ENCODE measurements at regions not wholly inside any gene's neighbourhood (a gene's known extent, or its start where the extent isn't known, plus 50 kb on each side); places are given as distances from the start of the nearest gene placed in this dataset.

DNA sequence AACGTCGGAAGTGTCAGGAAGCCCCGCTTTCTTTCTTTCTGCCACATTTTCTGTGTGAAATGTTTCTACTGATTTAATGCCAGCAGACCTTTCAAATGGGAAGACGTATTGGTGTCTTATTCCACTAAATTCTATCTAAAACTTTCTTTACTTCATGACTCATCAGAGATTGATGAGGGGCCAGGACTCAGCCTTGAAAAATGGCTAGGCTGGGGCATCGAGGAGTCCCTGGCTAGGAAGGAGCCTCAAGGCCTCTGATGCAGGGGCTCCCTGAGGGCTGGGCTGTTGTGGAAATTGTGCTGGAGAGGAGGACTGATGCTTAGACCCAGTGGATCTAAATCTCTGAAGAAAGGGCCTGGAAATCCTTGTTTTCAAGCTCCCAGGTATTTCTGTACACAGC lies 192.8 kb upstream of the PDE10A start:
- Mint-ChIP-seq H3K4me1 (ENCODE audit: low read depth) (no peaks in the 10 kb centered on the region), H3K4me3 (no peak overlapping the region), H3K36me3 (ENCODE audit: low read depth) (no peaks in the 10 kb centered on the region), H3K9me3 (no peaks in the 10 kb centered on the region), H3K27ac (no peak overlapping the region), H3K27me3 (peaks cover 46% of the 10 kb centered on the region)
- TF ChIP-seq, protein P1, sequence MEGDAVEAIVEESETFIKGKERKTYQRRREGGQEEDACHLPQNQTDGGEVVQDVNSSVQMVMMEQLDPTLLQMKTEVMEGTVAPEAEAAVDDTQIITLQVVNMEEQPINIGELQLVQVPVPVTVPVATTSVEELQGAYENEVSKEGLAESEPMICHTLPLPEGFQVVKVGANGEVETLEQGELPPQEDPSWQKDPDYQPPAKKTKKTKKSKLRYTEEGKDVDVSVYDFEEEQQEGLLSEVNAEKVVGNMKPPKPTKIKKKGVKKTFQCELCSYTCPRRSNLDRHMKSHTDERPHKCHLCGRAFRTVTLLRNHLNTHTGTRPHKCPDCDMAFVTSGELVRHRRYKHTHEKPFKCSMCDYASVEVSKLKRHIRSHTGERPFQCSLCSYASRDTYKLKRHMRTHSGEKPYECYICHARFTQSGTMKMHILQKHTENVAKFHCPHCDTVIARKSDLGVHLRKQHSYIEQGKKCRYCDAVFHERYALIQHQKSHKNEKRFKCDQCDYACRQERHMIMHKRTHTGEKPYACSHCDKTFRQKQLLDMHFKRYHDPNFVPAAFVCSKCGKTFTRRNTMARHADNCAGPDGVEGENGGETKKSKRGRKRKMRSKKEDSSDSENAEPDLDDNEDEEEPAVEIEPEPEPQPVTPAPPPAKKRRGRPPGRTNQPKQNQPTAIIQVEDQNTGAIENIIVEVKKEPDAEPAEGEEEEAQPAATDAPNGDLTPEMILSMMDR (IDR thresholded peaks at IDR 0.05), result no peak
- CTCF ChIA-PET, result no interaction called here
- POLR2A ChIA-PET, result no interaction called here
- DNase-seq (no peak), ATAC-seq (no peak)
- intact Hi-C loops (cut with micrococcal nuclease), result no loop called here

DNA sequence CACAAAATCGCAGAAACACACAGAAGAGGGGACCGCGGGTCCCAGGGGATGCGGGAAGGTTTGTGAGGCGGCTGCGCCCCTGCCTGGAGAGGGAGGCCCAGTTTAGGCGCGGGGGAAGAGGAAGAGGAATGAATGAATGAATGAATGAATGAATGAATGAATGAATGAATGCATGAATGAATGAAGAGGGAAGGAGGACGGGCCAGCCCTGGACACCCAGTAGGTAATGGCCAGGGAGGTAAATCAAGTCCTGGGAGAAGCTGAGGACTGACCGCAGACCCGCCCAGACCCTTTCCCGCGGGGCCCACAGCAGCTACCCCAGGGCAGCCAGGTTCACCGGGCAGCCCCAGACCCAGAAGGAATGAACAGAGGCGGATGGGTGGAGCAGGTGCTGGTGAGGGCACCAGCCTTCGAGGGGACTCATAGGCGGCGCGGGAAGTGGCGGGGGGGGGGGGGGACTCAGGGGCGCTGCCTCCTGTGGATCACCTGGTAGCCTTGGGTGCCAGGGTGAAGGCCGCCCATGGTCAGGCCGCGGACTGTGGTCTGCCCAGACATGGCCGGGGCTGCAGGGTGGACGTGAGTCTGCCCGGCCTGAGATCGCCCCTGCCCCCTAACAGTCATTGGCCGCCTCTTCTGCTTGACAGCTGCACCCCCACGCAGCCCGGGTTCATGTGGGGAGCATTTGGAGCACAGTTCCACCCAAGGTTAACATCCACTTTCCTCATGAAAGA lies 192.0 kb upstream of the PDE10A start:
- Mint-ChIP-seq H3K4me1 (ENCODE audit: low read depth) (peaks cover 3% of the 10 kb centered on the region), H3K9me3 (no peaks in the 10 kb centered on the region), H3K27ac (no peak overlapping the region), H3K4me3 (no peak overlapping the region), H3K36me3 (ENCODE audit: low read depth) (no peaks in the 10 kb centered on the region), H3K27me3 (peaks cover 50% of the 10 kb centered on the region)
- intact Hi-C loops (cut with micrococcal nuclease), result no loop called here
- DNase-seq (no peak), ATAC-seq (no peak)
- TF ChIP-seq, protein P1 (IDR thresholded peaks at IDR 0.05), result no peak
- ChIA-PET POLR2A (no interaction called here), CTCF (no interaction called here)

- Mint-ChIP-seq H3K9me3 (no peaks in the 10 kb centered on the region), H3K4me1 (ENCODE audit: low read depth) (peaks cover 10% of the 10 kb centered on the region), H3K27me3 (peaks cover 55% of the 10 kb centered on the region)
These were observed 191.2 kb upstream of the PDE10A start for GRCh38 chr6:165854061-165854862.

DNA sequence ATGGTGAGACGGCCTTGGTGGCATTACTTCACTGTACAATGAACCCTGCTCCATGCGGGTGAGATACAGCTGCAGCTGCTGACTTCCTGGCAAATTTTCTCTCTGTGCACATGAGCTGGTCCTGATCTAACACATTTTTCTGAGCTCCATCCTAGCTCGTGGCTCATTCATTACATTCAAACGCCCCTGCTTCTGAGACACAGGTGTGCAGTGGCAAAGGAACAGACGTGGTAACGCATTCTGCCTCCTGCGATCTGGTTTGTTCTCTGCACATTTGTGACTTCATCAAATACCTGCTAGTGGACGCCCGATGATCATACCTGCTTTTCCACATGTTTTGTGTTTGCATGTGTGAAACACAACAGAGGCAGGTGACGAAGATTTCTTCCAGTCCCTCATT lies 189.6 kb upstream of the PDE10A start:
- ChIA-PET CTCF (interaction anchor here (1.1 to 1.8 kb wide), 3 partner anchors 11 to 413 kb away, joined by 3 to 5 read pairs (median 3); no protein-coding TSS in a partner anchor), POLR2A (no interaction called here)
- TF ChIP-seq, protein P1 (IDR thresholded peaks at IDR 0.05), result no peak
- no peaks in the 10 kb centered on the region for H3K36me3 Mint-ChIP-seq (ENCODE audit: low read depth)
- ATAC-seq, result no peak
- H3K27me3 Mint-ChIP-seq, result peaks cover 61% of the 10 kb centered on the region
- H3K9me3 Mint-ChIP-seq, result no peaks in the 10 kb centered on the region
- peaks cover 10% of the 10 kb centered on the region for H3K4me1 Mint-ChIP-seq (ENCODE audit: low read depth)
- no peak overlapping the region for H3K27ac Mint-ChIP-seq
- DNase-seq, result no peak
- no peak overlapping the region for H3K4me3 Mint-ChIP-seq
- intact Hi-C loops (cut with micrococcal nuclease), result no loop called here

More at GRCh38 chr6:165854061-165854862, 191.2 kb upstream of the PDE10A start:
- CTCF ChIA-PET, result no interaction called here
- no peak overlapping the region for H3K4me3 Mint-ChIP-seq
- DNase-seq (no peak), ATAC-seq (no peak)
- intact Hi-C loops (cut with micrococcal nuclease), result no loop called here
- TF ChIP-seq, protein P1 (IDR thresholded peaks at IDR 0.05), result no peak
- H3K27ac Mint-ChIP-seq, result no peak overlapping the region
- no peaks in the 10 kb centered on the region for H3K36me3 Mint-ChIP-seq (ENCODE audit: low read depth)
- POLR2A ChIA-PET, result no interaction called here

Measured in activated CD8-positive, alpha-beta T cell treated with anti-CD3 and anti-CD28 coated beads for 36 hours (primary cell).